Muscle of arm (tissue), 1 donor: ENCODE measurements at regions not wholly inside any gene's neighbourhood (a gene's known extent, or its start where the extent isn't known, plus 50 kb on each side); places are given as distances from the start of the nearest gene placed in this dataset.

Experiments used
- DNase-seq: peaks from one replicate; pipeline ENCODE4 v3.0.0-alpha.2; 2013

DNA sequence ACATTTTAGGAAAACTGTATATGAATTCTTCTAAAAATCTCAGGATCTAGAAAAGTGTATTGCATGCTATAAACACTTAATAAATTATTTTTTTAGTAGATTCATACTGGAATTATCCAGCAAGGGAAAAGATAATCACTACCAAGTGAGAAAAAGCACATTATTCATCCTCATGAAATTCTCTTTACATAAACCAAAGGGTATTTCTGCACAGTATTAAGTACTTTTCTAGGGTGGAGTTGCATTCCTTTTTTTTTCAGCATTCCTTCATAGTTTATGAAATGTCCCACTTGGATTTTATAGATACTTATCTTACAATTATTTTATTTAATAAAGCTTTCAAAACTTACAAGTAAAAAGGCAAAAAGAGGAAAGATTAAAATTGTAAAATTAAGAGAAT lies 403.3 kb downstream of the HGF start:
- no peak for DNase-seq

DNA sequence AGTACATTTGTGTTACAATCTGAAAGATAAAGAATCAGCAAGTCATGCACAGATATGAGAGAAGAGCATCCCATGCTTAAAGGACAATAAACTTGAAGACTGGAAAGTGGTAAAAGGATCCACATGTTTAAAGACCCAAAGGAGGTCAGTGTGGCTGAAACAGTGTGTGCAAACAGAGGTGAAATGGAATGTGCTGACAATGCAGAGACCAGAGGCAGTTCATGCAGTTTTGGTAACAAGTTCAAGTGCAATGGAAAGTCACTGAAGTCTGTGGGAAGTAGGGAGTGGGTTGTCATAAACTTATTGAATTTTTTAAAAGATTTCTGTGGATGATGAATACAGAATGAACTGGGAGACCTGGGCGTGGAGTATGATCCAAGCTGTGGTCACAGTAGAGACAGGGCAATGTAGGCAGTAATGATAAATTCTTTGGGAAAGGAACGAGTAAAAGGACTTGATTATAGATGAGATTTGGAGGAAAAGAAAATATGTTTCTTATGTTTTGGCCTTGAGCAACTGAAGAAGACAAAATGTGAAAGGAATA lies 408.0 kb downstream of the HGF start:
- DNase-seq: no peak

DNA sequence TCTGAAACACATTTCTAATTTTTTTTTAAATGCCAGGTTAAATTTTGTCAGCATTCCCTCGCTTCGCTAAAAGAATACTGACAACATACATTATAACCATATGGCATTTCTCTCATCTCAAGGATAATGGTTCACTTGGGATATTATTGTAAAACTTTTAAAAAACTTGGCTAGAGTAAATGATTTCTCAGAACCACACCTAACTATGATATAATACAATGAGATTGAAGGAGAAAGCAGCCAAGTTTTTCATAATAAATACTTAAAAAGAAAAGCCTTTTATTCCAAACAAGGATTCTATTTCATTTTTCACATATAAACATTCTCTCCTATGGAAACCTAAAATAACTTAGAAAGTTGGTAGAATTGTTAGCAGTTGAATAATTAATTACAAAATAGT lies 413.9 kb downstream of the HGF start:
- peak; percentile 34 for DNase-seq

DNA sequence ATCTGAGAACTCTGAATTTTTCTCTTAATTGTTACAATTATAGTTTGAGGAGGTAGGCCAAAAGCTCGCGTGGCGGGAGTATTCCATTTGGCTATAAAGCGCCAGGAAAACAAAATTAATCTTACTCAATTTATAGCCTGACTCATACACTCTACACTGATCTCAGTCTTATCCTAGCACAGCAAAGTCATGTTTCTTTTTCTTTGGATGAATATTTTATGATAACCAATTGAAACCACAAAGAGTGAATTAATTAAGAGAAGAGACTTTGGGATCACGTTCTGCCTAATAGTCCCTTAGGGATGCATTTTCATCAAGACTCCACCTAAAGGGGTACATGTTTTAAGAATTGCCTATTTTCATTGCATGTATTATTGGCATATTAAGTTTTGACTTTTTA lies 420.8 kb downstream of the HGF start:
- no peak for DNase-seq

DNA sequence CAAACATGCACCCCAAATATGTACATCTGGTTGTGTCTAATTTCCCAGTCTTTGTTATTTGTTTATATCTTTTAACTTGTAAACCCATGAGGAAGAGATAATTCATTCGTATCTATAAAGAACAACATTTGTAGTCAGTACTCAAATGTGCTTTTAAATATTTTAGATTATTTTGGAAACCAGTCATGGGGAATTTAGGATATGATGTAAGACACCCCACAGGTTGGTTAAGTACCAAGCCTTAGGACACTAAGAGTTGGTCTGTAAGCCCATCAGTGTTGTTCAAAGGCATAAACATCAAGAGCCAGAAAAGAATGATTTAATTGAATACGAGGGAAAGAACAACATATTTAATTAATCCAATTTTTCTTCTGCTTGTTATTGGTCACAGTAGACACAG lies 421.1 kb upstream of the SEMA3C start:
- no peak for DNase-seq

DNA sequence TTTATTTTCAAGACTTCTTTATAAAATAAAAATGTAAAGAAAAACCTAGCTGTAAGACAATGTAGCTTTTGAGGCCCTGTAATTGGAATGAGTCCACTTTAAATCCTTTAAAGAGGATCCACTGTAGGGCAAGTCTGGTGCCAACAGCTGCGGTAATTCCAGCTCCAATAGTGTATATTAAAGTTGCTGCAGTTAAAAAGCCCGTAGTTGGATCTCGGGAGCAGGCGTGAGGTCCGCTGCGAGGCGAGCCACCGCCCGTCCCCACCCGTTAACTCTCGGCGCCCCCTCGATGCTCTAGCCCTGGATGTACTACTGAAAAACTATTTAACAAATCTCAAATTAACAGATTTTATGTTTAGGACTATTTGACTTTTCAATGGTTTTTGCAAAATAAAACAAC lies 414.7 kb upstream of the SEMA3C start:
- no peak for DNase-seq

DNA sequence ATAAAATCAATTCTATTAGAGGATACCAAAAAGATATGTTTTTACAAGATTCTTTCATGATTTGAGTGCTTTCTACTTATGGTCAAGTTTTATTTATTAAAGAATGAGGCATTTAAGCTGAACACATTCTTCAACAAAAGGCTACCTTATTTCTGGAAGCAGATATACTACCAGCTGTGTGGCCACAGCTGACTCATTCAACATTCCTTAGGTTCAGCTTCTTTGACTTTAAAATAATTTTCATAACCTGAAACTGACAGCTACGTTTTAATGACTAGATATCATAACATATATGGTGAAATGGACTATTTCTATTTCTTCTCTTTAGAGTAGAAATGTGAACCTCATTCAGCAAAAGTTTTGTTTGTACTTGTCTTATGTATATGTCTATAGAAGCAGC lies 414.2 kb upstream of the SEMA3C start:
- no peak for DNase-seq

DNA sequence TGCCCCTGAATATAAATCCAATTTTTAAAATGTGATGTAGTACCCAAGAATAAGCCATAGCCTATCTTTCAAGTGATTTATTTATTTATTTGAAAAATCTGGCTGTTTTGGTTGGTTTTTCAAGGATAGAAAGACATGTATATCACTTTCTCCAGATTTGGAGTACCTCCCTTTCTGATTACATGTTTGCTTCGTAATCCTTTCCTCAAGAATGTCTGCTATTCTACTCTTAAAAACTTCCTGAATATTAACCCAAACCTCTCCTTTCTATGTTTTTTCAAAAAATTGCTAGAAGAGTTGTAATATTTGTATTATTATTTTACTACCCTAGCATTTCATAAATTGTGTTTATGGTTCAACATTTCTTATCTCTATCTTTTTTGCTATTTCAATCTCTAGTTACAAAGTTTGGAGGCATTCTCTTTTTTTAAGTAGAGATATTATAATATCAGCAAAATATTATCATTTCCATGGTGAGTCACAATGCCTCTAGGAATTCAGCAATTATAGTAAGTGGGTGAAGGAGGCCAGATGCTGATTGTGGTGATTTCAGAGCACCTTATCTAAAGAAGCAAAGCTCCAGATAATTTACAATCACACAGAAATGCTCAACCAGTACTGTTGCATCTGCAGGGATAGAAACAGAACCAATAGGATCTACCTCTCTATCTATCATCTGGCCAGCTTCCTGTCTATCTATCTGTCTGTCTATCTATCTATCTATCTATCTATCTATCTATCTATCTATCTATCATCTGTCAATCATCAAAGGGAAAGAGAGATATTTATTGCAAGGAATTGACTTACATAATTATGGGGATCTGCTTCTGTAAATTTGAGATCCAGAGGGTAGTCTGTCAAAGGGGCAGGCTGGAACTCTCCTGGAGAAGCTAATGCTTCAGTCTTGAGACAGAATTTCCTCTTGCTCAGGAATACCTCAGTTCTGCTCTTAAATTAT lies 412.5 kb upstream of the SEMA3C start:
- DNase-seq: no peak

DNA sequence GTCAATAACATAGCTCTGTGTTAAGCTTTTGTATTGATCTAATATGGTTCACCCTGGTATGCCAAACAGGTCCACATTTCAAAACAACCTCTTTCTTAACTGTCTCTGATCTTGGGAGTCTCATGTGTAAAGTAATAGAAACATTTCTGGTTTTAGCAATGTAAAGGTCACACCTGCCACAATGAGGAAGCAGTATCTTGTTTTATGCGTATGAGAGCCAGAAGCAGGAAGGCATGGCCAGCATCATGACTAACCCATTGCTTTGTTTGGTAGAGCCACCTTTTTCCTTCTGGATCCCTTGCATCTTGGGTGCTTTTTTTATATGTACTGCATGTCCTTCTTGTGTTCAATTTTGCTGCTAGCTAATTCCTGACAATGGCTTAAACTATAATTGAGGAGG lies 411.3 kb upstream of the SEMA3C start:
- no peak for DNase-seq

DNA sequence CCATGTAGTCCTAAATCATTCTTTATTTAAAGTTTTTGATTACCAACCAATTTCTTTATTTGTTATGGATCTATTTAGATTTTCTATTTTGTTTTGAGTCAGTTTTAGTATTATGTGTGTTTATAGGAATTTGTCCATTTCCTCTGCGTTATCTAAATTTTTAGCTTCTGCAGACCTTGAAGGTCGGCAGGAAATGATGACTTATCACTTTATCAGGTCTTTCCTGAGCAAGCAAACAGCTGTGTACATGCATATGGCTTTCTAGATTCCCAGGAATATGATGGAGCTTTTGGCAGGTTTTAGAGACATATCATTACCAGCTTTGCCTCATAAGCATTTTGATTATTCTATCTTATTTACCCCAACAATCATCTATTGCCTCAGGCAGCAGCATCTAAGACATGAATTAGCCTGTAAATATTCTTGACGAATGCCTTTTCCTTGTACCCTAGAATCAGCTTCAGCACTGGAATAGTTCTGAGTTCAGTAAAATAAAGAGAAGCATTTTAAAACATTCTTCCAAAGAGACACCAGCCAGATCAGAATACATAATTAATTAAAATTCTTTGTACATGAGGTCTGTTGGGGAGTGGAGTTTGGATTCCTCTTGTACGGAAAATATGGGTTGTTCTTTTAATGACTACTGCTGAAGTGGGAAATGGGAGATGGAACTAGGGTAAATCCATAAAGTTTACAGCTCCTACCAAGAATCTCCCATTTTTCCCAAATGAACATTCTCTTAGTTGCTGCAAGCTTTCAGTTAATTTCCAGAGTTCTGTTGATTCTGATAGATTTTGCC lies 408.8 kb upstream of the SEMA3C start:
- no peak for DNase-seq

DNA sequence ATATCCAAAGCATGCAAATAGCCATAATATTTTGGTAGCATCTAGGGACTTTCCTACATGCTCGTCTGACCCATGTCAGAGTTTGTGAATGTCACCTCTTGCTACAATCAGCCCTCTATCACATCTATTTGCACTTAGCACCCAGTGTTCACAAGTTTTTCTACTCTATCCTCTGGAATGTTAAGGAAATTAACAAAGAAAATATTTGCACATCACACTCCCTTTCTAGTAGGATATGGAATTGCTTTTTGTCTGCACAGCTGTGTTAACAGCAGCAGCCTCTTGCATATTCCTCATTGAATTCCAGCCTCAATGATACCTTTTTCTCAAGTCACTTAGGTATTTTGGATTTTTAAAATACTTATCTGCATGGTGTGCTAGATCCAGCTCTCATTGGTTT lies 403.1 kb upstream of the SEMA3C start:
- DNase-seq: no peak

DNA sequence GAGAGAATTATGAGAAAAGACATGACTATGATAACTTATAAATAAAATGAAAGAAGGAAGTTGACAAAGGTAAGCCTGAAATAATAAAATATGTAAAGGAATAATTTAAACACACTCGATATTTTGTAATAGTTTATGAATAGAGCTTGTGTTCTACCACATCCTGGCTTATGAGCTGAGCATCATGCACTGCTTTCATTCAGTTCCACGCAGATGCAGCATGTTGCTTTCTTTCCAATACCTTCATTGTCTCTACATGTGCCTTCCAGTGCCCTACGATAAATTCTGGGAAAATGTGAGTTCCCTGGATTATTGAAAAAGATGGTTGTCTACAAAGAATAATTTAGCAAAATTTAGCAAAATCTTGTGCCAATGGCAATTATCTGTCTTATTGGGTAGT lies 398.9 kb upstream of the SEMA3C start:
- DNase-seq: no peak

DNA sequence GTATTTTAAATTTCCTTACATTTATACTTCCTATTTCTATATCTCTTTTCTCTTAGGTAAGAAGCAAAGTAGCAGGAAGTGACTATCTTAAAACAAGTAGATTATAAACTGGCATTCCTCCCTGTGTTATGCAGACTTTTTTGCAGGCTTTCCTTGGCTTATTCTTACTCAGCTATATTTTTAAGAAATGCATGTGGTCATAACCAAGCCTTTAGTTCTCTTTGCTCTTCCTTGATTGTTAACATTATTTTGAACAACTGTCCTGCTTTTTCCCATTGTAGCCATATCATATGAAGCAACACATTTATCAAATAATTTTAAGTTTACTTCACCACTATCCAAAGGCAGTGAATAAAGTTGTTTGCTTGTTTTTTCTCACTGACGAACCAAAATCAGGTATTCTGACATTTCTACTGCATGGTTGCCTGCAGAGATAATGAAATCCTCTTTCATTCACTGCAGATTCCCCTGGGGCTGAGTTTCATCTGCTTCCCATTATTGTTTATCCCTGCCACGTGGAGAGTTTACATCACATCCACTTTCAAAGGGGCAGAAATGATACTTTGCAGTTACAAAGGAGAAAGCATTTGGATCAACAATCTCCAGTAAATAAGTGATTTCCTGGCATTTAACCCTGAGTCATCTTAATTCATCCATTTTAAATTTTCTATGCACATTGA lies 389.9 kb upstream of the SEMA3C start:
- DNase-seq: peak; percentile 28

DNA sequence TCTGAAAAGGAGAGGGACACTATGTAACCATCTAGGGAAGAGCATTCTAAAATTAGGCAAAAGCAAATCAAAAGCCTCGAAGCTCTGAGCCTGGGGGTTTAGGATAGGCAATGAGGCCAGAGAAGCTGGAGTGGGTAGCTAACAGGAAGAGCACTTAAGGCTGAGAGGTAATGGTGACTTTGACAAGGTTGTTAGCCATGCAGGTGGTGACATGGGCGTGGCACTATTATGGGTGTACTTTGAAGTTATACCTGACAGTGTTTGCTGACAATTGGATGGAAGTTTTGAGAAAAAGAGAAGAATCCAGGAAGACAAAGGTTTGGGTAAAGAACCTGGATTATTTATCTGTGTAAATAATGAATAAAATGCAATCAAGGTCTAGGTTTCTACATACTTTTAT lies 383.0 kb upstream of the SEMA3C start:
- no peak for DNase-seq

DNA sequence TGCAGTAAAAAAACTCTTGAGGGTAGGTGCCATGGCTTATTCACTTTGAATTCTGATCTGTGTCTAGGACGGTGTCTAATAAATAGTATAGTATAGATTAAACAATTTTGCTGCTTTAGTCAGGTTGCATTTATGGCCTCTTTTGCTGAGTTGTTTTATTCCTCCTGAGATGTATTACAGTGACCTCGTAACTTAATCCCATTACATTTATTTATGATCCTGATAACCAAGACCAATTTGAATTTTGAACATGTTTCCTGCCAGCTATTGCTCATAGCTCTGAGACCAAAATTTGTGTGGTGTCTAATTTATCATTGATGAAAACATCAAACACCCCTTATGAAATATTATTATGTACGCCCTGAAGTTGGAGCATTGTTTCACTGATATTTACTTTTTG lies 381.9 kb upstream of the SEMA3C start:
- DNase-seq: no peak

DNA sequence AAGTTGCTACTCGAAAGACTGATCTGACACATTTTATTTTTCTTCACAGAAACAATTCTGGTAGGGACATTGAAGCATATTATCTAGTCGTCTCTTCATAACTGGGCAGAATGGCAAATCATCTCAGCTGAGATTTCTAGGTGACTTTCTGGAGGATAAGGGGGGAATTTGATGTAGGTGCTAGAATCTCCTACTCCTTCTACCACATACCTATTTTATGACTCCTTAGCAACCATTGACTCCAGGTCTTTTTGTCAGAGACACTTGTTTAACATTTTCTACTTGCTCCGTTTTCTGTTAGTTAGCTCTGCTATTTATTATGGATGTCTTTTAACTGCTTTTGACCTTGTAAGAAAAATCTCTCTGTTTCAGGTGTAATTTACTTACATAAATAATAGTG lies 380.9 kb upstream of the SEMA3C start:
- DNase-seq: no peak

DNA sequence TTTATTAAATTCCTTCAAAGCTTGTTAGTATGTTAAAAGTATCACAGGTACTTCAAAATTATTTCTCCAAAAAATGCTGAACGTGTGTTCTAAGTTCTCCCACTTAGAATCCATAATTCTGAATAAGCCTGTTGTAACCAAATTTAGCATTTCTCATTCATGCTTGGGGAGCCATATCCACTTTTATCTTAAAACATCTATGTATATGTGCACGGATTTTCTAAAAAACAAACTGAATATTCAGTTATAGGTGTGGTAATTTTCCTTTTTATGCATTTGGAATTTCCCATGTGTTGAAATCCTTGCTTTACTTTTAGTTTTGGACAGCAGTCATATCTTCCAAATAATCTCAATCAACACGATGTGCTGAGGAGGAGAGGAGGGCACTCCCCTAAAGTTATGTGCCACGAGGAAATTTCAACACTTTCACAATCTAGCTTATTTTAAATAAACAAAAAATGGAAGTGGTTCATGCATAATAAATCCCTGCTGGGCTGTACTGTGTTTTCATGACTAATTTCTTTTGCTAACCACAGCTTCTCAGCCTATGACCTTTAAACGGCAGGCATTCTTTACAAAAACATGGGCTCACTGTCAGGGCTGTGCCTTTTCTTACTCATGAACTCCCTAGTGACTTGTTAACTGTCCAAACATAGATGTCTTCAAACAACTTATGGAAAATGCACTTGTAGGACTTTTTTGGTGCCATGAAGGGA lies 380.3 kb upstream of the SEMA3C start:
- no peak for DNase-seq

DNA sequence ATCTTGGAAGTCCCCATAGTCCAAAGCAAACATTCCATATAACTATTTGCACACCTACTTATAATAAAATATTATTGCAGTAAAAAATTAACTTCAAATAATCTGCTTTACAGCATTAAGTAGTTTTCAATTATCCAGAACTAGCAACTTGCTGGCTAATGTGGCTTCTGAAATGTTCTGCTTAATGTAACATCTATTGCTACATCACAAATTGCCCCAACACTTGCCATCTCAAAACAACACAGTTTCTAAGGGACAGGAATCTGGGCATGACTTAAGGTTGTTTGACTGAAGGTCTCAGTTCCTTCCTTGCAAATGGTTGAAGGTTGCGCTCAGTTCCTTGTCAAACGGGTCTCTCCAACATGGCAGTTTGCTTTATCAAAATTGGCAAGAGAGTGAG lies 378.5 kb upstream of the SEMA3C start:
- DNase-seq: no peak

DNA sequence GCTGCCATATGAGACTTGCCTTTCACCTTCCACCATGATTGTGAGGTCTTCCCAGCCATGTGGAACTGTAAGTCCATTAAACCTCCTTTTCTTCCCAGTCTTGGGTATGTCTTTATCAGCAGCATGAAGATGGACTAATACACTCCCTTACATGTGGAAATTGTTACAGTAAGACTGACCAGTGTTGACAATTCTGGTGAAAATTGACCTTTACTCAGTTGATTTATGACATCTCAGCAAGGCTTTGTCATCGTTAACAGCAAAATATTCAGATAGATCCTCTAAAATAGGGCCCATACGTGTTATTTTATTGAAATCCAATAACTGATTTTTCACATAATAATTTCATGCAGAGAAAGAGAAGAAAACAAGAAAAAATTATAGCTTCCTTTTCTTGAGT lies 377.9 kb upstream of the SEMA3C start:
- DNase-seq: no peak

DNA sequence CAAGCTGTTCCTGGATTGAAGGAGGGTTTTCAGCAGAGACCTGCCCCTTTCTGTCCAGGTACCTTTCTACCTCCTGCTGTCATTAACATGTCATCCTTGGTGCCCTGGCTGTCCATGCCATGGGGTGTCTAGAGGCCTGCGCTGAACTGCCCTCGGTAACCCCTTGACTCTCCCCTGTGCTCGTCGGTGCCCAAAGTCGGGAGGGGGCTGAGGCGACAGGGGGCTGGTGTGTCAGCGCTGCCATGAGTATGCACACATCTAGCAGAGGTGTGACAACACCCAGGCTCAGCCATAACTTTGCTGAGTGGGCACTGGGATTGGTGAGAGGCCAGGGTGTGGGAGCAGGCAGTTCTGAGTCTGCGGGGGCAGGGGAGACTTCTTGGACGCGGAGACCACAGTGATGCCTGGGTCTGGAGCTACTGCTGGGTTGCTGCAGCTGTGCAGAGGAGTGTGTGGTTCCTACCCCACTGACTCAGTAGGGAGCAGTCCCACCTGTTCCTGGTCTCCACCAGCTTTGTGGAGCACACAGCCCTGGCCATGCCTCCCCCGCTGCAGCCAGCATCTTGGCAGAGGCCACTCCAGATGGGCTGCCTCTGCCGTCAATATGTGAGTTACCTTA lies 376.2 kb upstream of the SEMA3C start:
- no peak for DNase-seq

DNA sequence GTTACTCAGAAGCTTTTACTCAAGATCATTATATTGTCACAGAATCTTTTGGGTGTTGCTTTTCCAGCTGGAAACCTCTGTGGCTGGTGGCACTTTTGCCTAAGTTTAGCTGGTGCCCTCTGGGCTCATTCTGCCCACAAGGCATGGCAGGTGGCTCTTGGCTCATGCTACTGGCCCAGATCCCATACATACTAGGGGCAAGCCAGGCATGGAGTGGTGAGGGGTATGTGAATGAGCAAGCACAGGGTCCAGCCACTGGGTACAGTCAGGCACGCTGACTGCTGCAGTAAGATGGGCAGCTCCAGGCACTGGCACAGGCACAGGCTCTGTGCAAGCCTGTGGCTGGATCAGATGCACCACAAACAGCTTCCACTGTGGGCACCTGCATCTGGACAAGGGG lies 375.0 kb upstream of the SEMA3C start:
- DNase-seq: no peak
